NCI-H1048 (cell line): ENCODE measurements at regions not wholly inside any gene's neighbourhood (a gene's known extent, or its start where the extent isn't known, plus 50 kb on each side); places are given as distances from the start of the nearest gene placed in this dataset.

Experiments used
- DNase-seq: peaks from one replicate; lab custom pipeline; 2025; lab: John Stamatoyannopoulos, UW

DNA sequence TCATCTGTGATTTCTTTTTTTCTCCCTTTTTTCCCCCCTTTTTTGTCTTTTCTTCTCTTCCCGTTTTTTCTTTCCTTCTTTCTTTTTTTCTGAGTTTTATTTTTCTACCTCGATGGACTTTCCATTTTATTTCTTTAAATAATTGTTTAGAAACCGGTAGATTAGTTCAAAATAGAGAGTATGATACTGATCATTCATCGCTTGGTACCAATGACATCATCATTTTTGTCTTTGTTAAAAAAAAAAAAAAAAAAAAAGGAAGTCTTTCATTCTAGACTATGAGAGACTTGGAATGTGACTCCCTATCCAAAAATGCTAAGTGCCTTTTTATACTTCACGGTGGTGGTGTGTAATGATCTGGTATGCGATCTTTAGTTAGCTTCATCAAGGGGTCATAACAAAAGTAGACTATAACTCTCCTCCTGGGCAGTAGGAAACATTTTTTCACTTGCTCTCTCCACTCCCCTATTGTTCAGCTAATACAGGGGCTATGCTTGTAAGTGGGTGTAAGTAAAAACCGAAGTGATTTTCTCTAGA, 1517.5 kb upstream of the ZEB2 start:
- DNase-seq, result no peak

DNA sequence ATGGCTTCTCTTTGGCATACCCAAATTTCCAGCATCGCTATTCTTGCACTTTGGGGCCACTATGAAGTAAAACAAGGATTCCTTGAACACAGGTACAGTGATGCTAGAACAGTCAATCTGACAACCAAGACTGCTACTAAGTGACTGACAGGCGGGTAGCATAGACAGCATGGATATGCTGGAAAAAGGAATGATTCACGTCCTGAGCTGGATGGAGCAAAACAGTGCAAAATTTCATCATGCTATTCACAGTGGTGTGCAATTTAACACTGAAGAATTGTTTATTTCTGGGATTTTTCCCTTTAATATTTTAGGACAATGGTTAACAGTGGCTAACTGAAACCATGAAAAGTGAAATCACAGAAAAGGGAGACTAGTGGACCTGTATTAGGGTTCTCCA, 1511.2 kb upstream of the ZEB2 start:
- no peak for DNase-seq

GRCh38 chr2:146027156-146027555, 1507.2 kb upstream of the ZEB2 start:
- DNase-seq, result no peak

- DNase-seq, result no peak
Measured at GRCh38 chr2:146025519-146025918, 1505.6 kb upstream of the ZEB2 start.

DNA sequence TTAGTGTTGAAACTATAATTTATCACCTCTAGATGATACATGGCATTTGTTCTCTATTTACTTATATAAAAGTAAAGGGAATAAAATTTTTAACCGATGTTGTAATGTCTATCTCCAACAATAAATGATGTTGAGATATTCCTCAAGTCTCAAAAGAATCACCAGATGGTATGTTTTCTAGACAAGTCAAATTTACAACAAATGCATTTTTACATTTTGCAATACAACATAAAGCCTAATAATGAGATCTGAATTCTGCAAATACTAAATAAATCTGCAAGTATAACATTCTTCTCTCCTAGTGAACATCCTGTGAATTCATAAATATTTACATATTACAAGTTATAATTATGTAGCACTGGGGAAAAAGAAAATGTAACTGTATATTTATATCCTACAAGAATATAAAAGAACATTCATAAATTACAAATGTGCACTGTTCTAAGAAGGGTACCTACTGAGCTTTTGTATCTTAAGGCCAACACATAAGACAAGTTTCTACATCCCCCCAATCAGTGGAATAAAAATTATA, 1504.4 kb upstream of the ZEB2 start:
- no peak for DNase-seq

- DNase-seq, result no peak
Measured at GRCh38 chr2:146004462-146004861, 1484.5 kb upstream of the ZEB2 start.

DNA sequence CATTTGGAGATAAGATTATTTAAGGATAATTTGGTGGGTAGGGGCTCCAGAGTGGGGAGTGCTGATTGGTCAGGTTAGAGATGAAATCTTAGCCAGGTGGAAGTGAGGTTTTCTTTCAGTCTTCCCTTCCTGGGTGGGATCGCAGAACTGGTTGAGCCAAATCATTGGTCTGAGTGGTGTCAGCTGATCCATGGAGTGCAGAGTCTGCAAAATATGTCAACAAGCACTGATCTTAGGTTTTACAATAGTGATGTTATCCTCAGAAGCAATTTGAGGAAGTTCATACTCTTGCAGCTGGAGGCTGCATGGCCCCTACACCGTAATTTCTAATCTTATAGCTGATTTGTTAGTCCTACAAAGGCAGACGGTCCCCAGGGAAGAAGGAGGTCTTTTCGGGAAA, 1483.4 kb upstream of the ZEB2 start:
- DNase-seq, result no peak

- no peak for DNase-seq
Measured at GRCh38 chr2:145994910-145995309, 1475.0 kb upstream of the ZEB2 start.

GRCh38 chr2:145992572-145992971, 1472.7 kb upstream of the ZEB2 start:
- no peak for DNase-seq

DNA sequence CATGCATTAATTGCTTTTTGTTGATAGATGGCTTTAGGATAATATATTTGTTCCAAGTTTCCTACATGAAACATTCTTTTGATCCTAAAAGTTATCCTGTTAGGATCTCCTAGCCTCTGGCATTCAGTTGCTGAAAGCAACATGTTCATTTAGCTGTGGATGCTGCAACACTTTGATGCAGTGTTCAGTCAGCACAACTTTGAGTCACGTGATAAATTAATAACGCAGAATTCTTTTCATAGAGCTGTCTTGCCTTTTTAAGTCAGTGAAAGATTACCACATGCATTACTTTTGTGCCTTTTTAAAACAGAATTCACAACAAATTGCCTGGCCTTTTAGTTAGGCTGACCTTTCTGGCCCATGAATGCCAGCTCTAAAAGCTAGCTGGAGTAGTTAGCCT, 1467.9 kb upstream of the ZEB2 start:
- no peak for DNase-seq

DNA sequence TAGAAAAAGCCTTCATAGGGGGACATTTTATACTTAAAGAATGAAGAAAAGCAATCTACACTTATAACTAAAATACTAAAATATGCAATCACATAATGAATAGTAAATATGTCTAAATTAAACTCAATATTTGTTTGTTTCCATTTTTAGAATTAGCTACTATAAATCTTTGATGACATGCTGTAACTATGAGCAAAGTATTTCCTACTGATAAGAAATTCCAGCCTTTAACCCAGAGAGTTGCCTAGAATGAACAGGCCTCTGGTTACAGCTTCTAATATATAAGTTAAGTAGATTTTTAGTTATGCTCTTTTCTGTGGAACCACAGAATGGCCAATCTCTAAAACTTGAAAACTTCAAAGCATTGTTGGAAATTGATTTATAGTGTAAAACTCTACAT, 1465.6 kb upstream of the ZEB2 start:
- no peak for DNase-seq

DNA sequence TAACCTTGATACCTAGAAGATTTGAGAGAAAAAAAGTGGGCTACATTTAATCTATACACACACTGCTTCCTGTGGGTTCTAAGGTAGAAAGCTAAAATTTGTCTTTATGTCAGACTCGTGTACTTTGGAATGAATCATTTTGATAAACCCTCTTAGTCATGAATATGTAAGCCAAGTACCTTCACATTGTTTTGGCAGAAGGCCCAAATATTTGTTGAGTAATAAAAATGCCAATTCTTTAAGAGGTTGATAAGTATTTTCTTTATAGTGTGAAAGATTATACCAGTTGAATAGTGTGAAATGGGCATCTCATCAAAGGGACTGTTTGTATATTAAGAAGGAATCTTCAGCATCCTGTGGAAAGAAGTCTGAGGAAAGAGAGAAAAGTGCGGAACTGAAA, 1464.7 kb upstream of the ZEB2 start:
- DNase-seq, result no peak

DNA sequence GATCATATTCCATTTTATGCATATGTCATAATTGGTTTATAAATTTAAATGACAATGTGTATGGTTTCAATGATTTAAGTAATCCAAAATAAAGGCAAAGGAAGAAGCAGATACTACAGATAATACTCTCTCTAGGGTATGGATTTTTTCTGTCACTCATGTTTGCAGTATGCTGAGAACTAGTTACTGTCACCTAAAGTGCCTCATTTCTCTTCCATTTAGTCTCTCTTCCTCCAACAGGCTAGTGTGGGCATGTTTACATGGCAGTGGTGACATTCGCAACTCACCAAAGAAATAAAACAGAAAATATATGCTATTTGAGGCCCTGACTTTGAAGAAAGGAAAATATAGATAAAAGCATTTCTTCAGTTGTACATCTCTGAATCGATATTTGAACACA, 1460.4 kb upstream of the ZEB2 start:
- DNase-seq, result no peak

DNA sequence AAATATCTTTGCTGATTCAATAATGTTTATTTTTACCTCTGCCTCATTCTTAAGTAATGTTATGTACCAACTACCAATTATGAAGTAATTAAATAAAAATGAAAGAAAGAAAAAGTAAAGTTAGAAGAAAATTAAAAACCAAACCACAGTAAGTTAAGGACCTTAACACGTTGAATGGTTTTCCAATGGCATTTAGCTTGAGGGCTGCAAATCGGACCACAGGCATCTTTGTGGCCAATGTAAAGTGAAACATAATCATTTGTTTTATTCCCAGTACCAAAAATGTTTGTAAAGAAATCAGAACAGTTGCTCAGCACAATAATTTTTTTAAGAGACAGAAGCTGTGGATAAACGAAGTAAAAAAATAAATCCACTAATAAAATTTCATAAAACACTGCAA, 1455.5 kb upstream of the ZEB2 start:
- DNase-seq, result no peak

DNA sequence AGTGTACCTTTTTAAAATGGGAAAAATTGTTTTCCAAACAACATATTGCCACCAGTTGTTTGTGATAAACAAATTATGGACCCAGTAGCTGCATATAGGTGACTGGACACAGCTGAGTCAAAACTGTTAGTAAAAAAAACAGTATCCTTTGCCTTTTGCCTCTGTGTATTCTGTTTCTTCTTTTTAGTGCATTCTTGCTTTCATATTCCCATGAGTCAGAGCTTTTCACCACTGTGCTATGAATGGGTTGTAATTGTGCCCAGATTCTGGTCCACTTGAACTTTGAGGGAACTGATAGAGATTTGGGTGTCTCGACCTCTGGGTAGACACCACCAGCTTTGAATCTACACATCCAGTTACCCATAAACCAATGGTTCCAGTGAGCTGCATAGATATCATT, 1441.9 kb upstream of the ZEB2 start:
- no peak for DNase-seq

- DNase-seq, result no peak
Measured at GRCh38 chr2:145960479-145961163, 1440.7 kb upstream of the ZEB2 start.

- DNase-seq, result no peak
Measured at GRCh38 chr2:145958611-145959010, 1438.7 kb upstream of the ZEB2 start.

DNA sequence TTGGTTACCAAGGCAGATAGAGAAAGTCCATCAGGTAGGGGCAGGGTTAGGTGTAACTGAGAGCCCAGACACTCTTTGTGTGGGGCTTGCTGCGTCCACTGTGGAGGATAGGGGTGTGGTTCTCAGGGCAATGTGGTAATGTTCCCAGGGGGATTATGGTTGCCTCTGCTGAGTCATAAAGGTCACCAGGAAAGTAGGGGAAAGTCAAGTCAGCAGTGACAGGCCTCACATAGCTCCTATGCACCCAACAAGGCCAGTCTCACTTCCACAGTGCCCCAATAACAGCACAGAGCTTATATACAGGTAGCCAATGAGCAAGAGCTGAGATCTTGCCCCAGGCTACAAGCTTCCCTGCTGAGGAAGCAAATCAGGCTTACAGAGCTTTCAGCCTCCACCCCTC, 1438.0 kb upstream of the ZEB2 start:
- no peak for DNase-seq

DNA sequence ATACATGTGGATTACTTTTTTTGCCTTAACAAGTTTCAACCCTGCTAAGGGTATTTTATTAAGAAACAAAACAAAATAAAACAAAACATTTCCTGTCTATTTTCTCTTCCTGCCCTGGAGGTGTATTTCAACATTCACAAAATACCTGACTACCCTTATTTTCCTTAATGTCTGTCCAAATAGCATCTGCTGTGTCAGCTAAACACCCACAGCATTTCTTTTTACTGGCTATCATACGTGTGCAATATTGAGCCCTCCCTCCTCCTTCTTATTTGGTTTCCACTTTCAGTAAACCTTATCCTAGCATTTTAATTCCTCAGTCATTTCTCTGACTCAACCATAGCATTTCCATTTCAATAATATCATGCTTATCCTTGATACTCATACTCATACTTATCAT, 1420.0 kb upstream of the ZEB2 start:
- DNase-seq, result no peak

DNA sequence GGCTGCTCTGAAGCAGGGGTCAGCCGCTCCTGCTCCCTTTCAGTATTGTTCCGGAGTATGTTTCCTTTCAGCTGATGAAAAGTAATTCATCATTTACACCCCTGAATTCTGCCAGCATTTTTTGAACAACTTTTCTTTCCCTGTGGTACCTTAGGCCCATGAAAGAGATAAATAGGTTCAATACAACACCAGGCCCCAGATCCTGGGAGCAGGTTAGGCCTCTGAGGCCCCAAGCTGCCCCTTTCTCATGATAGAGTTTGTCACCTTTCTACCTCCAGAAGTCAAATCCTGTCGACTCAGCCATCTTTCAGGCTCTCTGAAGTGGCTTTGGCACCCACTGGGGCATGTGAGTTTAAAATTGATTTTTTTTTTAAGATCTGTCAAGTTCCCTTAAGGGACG, 1415.1 kb upstream of the ZEB2 start:
- DNase-seq, result no peak

DNA sequence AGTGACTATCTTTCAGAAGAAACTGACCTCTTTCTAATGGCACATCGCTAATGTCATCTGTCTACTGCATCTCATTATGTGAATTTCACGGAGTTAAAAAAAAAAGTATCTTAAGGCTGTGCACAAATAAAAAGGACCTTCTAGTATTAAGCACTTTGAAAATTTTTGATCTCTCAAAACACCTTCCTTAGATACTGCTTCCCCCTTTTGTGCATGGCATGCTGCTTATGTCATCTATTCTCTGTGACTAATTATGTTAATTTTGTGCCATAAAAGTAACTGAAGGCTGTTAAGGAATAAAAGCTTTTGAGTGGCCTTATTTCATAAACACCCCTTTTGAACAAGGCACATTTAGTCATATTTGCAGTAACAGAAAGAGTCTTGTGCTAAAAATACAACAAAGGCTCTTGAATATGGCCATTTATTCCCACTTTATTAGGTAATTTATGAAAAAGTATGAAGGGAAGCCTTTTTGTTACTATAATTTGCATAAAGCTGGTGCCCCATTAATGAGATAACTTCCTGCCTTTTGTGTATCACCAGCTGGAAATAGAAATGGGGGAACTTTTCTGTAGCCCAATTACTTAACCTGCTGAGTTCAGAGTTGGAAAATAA, 1412.0 kb upstream of the ZEB2 start:
- DNase-seq, result no peak

DNA sequence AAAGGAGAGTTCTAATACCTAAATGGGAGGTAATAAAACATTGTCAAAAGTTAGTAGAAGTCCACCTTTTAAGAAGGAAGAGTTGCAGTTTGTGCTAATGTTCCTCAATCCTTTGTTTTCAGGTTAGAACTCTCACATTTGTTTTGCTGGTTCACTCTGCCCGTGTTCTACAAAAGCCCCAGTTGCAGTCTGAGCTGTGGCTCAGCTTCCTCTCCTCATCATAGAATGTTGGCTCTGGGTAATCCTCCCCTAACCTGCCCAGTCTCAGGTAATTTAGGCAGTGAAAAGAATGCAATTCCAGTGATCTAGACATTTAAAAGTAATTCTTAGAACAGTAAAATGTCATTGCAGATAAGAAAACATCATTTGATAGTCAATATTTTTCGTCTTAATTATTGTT, 1410.4 kb upstream of the ZEB2 start:
- DNase-seq, result no peak

GRCh38 chr2:145927131-145927950, 1407.4 kb upstream of the ZEB2 start:
- DNase-seq, result no peak
